ENCODE measurements at regions not wholly inside any gene's neighbourhood (a gene's known extent, or its start where the extent isn't known, plus 50 kb on each side); places are given as distances from the start of the nearest gene placed in this dataset.

GRCh38 chr2:120673205-120673550 lies 62.5 kb upstream of the GLI2 start:
- CTCF ChIA-PET: no interaction called here
- H3K36me3 Mint-ChIP-seq (ENCODE audit: low read depth): no peaks in the 10 kb centered on the region
- TF ChIP-seq CTCF (IDR thresholded peaks at IDR 0.05): no peak
- Histone ChIP-seq H3K4me3 (ENCODE audit: low read length) (no peak overlapping the region), H3K27ac (ENCODE audit: low read depth in 1 of 2, low read length in 2 of 2) (no peak overlapping the region), H3K4me1 (ENCODE audit: insufficient read depth, low read length) (no peaks in the 10 kb centered on the region), H3K9me3 (ENCODE audit: control insufficient read depth in 1 of 2, insufficient read depth in 1 of 2, low read length in 2 of 2) (peaks cover 0 to 11% of the 10 kb centered on the region in 2 experiments), H3K36me3 (ENCODE audit: insufficient read depth, low read length) (no peaks in the 10 kb centered on the region), H3K27me3 (ENCODE audit: control insufficient read depth in 1 of 2, insufficient read depth in 2 of 2, low read length in 2 of 2) (peaks cover 23 to 30% of the 10 kb centered on the region in 2 experiments)
- H3K27ac Mint-ChIP-seq: no peak overlapping the region
- peaks cover 57% of the 10 kb centered on the region for H3K27me3 Mint-ChIP-seq
- POLR2A ChIA-PET: no interaction called here
- intact Hi-C loops (cut with DNase I, micrococcal nuclease): no loop called here
- DNase-seq (no peak), ATAC-seq (ENCODE audit: poor library complexity) (no peak)
- no peaks in the 10 kb centered on the region for H3K9me3 Mint-ChIP-seq
- no peaks in the 10 kb centered on the region for H3K4me1 Mint-ChIP-seq (ENCODE audit: low read depth)
- H3K4me3 Mint-ChIP-seq: no peak overlapping the region

DNA sequence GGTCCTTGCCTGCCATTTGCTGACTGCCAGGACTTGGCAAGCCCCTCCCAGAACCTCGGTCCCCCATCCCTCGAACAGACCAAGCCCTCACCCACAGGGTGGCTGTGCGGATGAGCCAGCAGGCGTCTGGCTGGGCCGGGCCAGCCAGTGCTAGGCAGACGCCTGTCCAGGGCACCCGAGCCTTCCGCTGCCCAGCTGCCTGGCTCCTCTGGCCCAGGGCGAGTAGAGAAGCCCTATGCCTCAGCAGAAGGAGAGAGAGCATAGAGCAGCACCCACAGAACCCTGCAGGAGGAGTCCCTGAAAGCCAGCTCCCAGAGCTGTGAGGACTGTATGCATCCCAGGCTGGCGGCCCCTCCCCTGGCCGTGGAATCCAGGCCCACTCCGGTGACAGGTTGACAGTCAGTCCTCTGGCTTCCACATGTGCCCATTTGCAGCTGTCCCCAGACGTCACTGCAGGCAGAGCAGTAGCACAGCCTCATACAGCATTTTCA lies 62.1 kb upstream of the GLI2 start:
- H3K4me3 Mint-ChIP-seq: no peak overlapping the region
- H3K4me1 Mint-ChIP-seq (ENCODE audit: low read depth): no peaks in the 10 kb centered on the region
- H3K9me3 ChIP-seq (ENCODE audit: control insufficient read depth in 1 of 2, insufficient read depth in 1 of 2, low read length in 2 of 2): peaks cover 0 to 11% of the 10 kb centered on the region in 2 experiments
- H3K4me1 ChIP-seq (ENCODE audit: insufficient read depth, low read length): no peaks in the 10 kb centered on the region
- peaks cover 22 to 30% of the 10 kb centered on the region in 2 experiments for H3K27me3 ChIP-seq (ENCODE audit: control insufficient read depth in 1 of 2, insufficient read depth in 2 of 2, low read length in 2 of 2)
- ATAC-seq (ENCODE audit: poor library complexity) (no peak), DNase-seq (no peak)
- TF ChIP-seq CTCF (IDR thresholded peaks at IDR 0.05): no peak
- no peaks in the 10 kb centered on the region for H3K36me3 ChIP-seq (ENCODE audit: insufficient read depth, low read length)
- POLR2A ChIA-PET: no interaction called here
- H3K36me3 Mint-ChIP-seq (ENCODE audit: low read depth): no peaks in the 10 kb centered on the region
- intact Hi-C loops (cut with DNase I, micrococcal nuclease): no loop called here
- peaks cover 56% of the 10 kb centered on the region for H3K27me3 Mint-ChIP-seq
- H3K27ac ChIP-seq (ENCODE audit: low read depth in 1 of 2, low read length in 2 of 2): no peak overlapping the region
- H3K9me3 Mint-ChIP-seq: no peaks in the 10 kb centered on the region
- H3K4me3 ChIP-seq (ENCODE audit: low read length): no peak overlapping the region
- CTCF ChIA-PET: no interaction called here
- H3K27ac Mint-ChIP-seq: no peak overlapping the region

GRCh38 chr2:120674246-120675170 lies 61.2 kb upstream of the GLI2 start:
- Mint-ChIP-seq H3K36me3 (ENCODE audit: low read depth) (no peaks in the 10 kb centered on the region), H3K27me3 (peaks cover 47% of the 10 kb centered on the region), H3K9me3 (no peaks in the 10 kb centered on the region), H3K4me1 (ENCODE audit: low read depth) (no peaks in the 10 kb centered on the region), H3K27ac (no peak overlapping the region), H3K4me3 (no peak overlapping the region)
- peaks cover 0 to 10% of the 10 kb centered on the region in 2 experiments for H3K9me3 ChIP-seq (ENCODE audit: control insufficient read depth in 1 of 2, insufficient read depth in 1 of 2, low read length in 2 of 2)
- TF ChIP-seq CTCF (IDR thresholded peaks at IDR 0.05): no peak
- DNase-seq: no peak
- no peak overlapping the region for H3K4me3 ChIP-seq (ENCODE audit: low read length)
- no peaks in the 10 kb centered on the region for H3K36me3 ChIP-seq (ENCODE audit: insufficient read depth, low read length)
- ATAC-seq (ENCODE audit: poor library complexity): no peak
- no peaks in the 10 kb centered on the region for H3K4me1 ChIP-seq (ENCODE audit: insufficient read depth, low read length)
- no peak overlapping the region for H3K27ac ChIP-seq (ENCODE audit: low read depth in 1 of 2, low read length in 2 of 2)
- CTCF ChIA-PET: interaction anchor here (1.0 kb wide), 1 partner anchor 331 kb away, joined by 3 read pairs; no protein-coding TSS in a partner anchor
- H3K27me3 ChIP-seq (ENCODE audit: control insufficient read depth in 1 of 2, insufficient read depth in 2 of 2, low read length in 2 of 2): peaks cover 19 to 25% of the 10 kb centered on the region in 2 experiments
- intact Hi-C loops (cut with DNase I, micrococcal nuclease): loop anchor here in 1 of 2 experiments (1.0 kb wide), 1 partner anchor 564 kb away; no protein-coding TSS in a partner anchor
- POLR2A ChIA-PET: no interaction called here
